Thyroid gland (tissue), 4 donors: ENCODE measurements at regions not wholly inside any gene's neighbourhood (a gene's known extent, or its start where the extent isn't known, plus 50 kb on each side); places are given as distances from the start of the nearest gene placed in this dataset.
"Not testable (repeated sequence)": the region's sequence is repeated elsewhere in the genome, so short reads cannot be mapped to it uniquely, and the experiment has no call there.

Source experiments
- POLR2A ChIP-seq, 2 donors: fragments of 450-650 bp; IDR thresholded peaks; one replicate each; pipeline ENCODE4 v1.6.1; 2017; ENCODE audit warnings: antibody characterized with exemption in 2 of 2, mild to moderate bottlenecking in 2 of 2, moderate library complexity in 1 of 2
- TF ChIP-seq, protein P1 (sequence below), 6 experiments: fragments of 200-600 bp in 3 of 6; fragments of 450-650 bp in 3 of 6; sonication (generic) in 3 of 6; IDR thresholded peaks; one replicate each; pipeline ENCODE4 v1.5.1; 2016 to 2019; ENCODE audit warnings: antibody characterized with exemption in 6 of 6, mild to moderate bottlenecking in 2 of 6, inconsistent platforms in 1 of 6, moderate library complexity in 1 of 6

DNA sequence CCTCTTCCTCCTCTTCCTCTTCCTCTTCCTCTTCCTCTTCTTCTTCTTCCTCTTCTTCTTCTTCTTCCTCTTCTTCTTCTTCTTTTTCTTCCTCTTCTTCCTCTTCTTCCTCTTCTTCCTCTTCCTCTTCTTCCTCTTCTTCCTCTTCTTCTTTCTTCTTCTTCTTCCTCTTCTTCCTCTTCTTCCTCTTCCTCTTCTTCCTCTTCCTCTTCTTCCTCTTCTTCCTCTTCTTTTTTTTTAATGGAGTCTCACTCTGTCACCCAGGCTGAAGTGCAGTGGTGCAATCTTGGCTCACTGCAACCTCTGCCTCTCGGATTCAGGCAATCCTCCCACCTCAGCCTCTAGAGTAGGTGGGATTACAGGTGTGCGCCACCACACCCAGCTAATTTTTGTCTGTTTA lies 79.8 kb upstream of the SLC30A5 start:
- TF ChIP-seq, protein P1, sequence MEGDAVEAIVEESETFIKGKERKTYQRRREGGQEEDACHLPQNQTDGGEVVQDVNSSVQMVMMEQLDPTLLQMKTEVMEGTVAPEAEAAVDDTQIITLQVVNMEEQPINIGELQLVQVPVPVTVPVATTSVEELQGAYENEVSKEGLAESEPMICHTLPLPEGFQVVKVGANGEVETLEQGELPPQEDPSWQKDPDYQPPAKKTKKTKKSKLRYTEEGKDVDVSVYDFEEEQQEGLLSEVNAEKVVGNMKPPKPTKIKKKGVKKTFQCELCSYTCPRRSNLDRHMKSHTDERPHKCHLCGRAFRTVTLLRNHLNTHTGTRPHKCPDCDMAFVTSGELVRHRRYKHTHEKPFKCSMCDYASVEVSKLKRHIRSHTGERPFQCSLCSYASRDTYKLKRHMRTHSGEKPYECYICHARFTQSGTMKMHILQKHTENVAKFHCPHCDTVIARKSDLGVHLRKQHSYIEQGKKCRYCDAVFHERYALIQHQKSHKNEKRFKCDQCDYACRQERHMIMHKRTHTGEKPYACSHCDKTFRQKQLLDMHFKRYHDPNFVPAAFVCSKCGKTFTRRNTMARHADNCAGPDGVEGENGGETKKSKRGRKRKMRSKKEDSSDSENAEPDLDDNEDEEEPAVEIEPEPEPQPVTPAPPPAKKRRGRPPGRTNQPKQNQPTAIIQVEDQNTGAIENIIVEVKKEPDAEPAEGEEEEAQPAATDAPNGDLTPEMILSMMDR (IDR thresholded peaks at IDR 0.05), result not testable (repeated sequence)
- TF ChIP-seq POLR2A (IDR thresholded peaks at IDR 0.05), result not testable (repeated sequence)
